Activated T-cell treated with anti-CD3 and anti-CD28 coated beads, Interleukin-2, amount 50 U/mL, for 72 hours (primary cell): ENCODE measurements at regions not wholly inside any gene's neighbourhood (a gene's known extent, or its start where the extent isn't known, plus 50 kb on each side); places are given as distances from the start of the nearest gene placed in this dataset.

Experiments used
- ATAC-seq, 2 donors: fragments of 150-1000 bp; cut with Tn5 transposase; replicated peaks in 1 of 2; 2 replicates each; pipeline ENCODE4 v1.10.0; 2021; ENCODE audit warnings: moderate library complexity in 2 of 2, mild to moderate bottlenecking in 1 of 2
- DNase-seq, 2 donors: peaks; one replicate each; pipeline ENCODE4 v3.0.0; 2021 to 2022; ENCODE audit warnings: mixed read lengths in 1 of 2
- H3K27ac Mint-ChIP-seq: one replicate; pipeline ENCODE4 v1.8.0; 2022; ENCODE audit warnings: mild to moderate bottlenecking, moderate library complexity, mixed read lengths
- H3K27me3 Mint-ChIP-seq: one replicate; pipeline ENCODE4 v1.8.0; 2022; ENCODE audit warnings: low read depth, mixed read lengths
- H3K36me3 Mint-ChIP-seq, 2 donors: one replicate each; pipeline ENCODE4 v1.8.0; 2022; ENCODE audit warnings: mixed read lengths in 2 of 2, mild to moderate bottlenecking in 1 of 2; ENCODE audit not compliant: insufficient read depth in 2 of 2
- H3K4me1 Mint-ChIP-seq: one replicate; pipeline ENCODE4 v1.8.0; 2022; ENCODE audit warnings: low read depth, mixed read lengths
- H3K4me3 Mint-ChIP-seq, 2 donors: one replicate each; pipeline ENCODE4 v1.8.0; 2022; ENCODE audit warnings: mild to moderate bottlenecking in 2 of 2, mixed read lengths in 2 of 2, moderate library complexity in 2 of 2
- H3K9me3 Mint-ChIP-seq, 2 donors: one replicate each; pipeline ENCODE4 v1.8.0; 2022; ENCODE audit warnings: mixed read lengths in 2 of 2

- Mint-ChIP-seq H3K27ac (no peak overlapping the region), H3K4me1 (no peaks in the 10 kb centered on the region), H3K27me3 (no peaks in the 10 kb centered on the region), H3K9me3 (peaks cover 2 to 3% of the 10 kb centered on the region in 2 donors), H3K4me3 (no peak overlapping the region), H3K36me3 (no peaks in the 10 kb centered on the region)
- ATAC-seq (no peak), DNase-seq (no peak)
Observed at GRCh38 chr10:128465697-128466096, 339.5 kb upstream of the MKI67 start.

- DNase-seq = no peak
- no peak overlapping the region for H3K4me3 Mint-ChIP-seq
Observed at GRCh38 chr10:128466831-128467371, 340.7 kb upstream of the MKI67 start.

GRCh38 chr10:128468462-128468861 lies 342.2 kb upstream of the MKI67 start:
- Mint-ChIP-seq H3K4me1 (no peaks in the 10 kb centered on the region), H3K36me3 (no peaks in the 10 kb centered on the region), H3K27ac (no peak overlapping the region), H3K4me3 (no peak overlapping the region), H3K9me3 (peaks cover 2 to 3% of the 10 kb centered on the region in 2 donors), H3K27me3 (no peaks in the 10 kb centered on the region)
- DNase-seq (no peak), ATAC-seq (no peak)

More at GRCh38 chr10:128466831-128467371, 340.7 kb upstream of the MKI67 start:
- no peaks in the 10 kb centered on the region for H3K36me3 Mint-ChIP-seq
- H3K4me1 Mint-ChIP-seq = no peaks in the 10 kb centered on the region
- no peaks in the 10 kb centered on the region for H3K27me3 Mint-ChIP-seq
- H3K9me3 Mint-ChIP-seq = peaks cover 2 to 3% of the 10 kb centered on the region in 2 donors
- no peak for ATAC-seq
- no peak overlapping the region for H3K27ac Mint-ChIP-seq

GRCh38 chr10:128469515-128469914 lies 343.3 kb upstream of the MKI67 start:
- no peak for ATAC-seq
- H3K4me3 Mint-ChIP-seq = no peak overlapping the region
- H3K27me3 Mint-ChIP-seq = no peaks in the 10 kb centered on the region
- H3K4me1 Mint-ChIP-seq = no peaks in the 10 kb centered on the region
- no peak for DNase-seq
- no peaks in the 10 kb centered on the region for H3K36me3 Mint-ChIP-seq
- peaks cover 1% of the 10 kb centered on the region in 2 donors for H3K9me3 Mint-ChIP-seq
- no peak overlapping the region for H3K27ac Mint-ChIP-seq

GRCh38 chr10:128470321-128470965 lies 344.2 kb upstream of the MKI67 start:
- Mint-ChIP-seq H3K4me1 (no peaks in the 10 kb centered on the region), H3K4me3 (no peak overlapping the region), H3K9me3 (no peaks in the 10 kb centered on the region), H3K27ac (no peak overlapping the region), H3K36me3 (no peaks in the 10 kb centered on the region), H3K27me3 (no peaks in the 10 kb centered on the region)
- DNase-seq = no peak
- ATAC-seq = no peak

GRCh38 chr10:128471151-128471550 lies 344.9 kb upstream of the MKI67 start:
- H3K9me3 Mint-ChIP-seq = no peaks in the 10 kb centered on the region
- DNase-seq = no peak
- H3K36me3 Mint-ChIP-seq = no peaks in the 10 kb centered on the region
- no peaks in the 10 kb centered on the region for H3K27me3 Mint-ChIP-seq
- H3K4me3 Mint-ChIP-seq = no peak overlapping the region
- no peaks in the 10 kb centered on the region for H3K4me1 Mint-ChIP-seq
- no peak for ATAC-seq
- no peak overlapping the region for H3K27ac Mint-ChIP-seq

- Mint-ChIP-seq H3K27ac (no peak overlapping the region), H3K9me3 (no peaks in the 10 kb centered on the region), H3K4me3 (no peak overlapping the region), H3K27me3 (no peaks in the 10 kb centered on the region), H3K4me1 (no peaks in the 10 kb centered on the region), H3K36me3 (no peaks in the 10 kb centered on the region)
- ATAC-seq (no peak), DNase-seq (no peak)
Observed at GRCh38 chr10:128472196-128472595, 346.0 kb upstream of the MKI67 start.

GRCh38 chr10:128473396-128473795 lies 347.2 kb upstream of the MKI67 start:
- no peak overlapping the region for H3K4me3 Mint-ChIP-seq
- DNase-seq = no peak
- no peaks in the 10 kb centered on the region for H3K27me3 Mint-ChIP-seq
- no peaks in the 10 kb centered on the region for H3K36me3 Mint-ChIP-seq
- no peaks in the 10 kb centered on the region for H3K9me3 Mint-ChIP-seq
- ATAC-seq = no peak
- H3K4me1 Mint-ChIP-seq = no peaks in the 10 kb centered on the region
- no peak overlapping the region for H3K27ac Mint-ChIP-seq

GRCh38 chr10:128473911-128474310 lies 347.7 kb upstream of the MKI67 start:
- Mint-ChIP-seq H3K4me3 (no peak overlapping the region), H3K36me3 (no peaks in the 10 kb centered on the region), H3K27ac (no peak overlapping the region), H3K9me3 (no peaks in the 10 kb centered on the region), H3K27me3 (no peaks in the 10 kb centered on the region), H3K4me1 (no peaks in the 10 kb centered on the region)
- no peak for DNase-seq
- ATAC-seq = no peak

GRCh38 chr10:128474571-128474970 lies 348.3 kb upstream of the MKI67 start:
- H3K4me1 Mint-ChIP-seq = no peaks in the 10 kb centered on the region
- H3K27me3 Mint-ChIP-seq = no peaks in the 10 kb centered on the region

GRCh38 chr10:128475686-128476367 lies 349.6 kb upstream of the MKI67 start:
- H3K4me3 Mint-ChIP-seq = no peak overlapping the region
- no peak overlapping the region for H3K27ac Mint-ChIP-seq
- no peaks in the 10 kb centered on the region for H3K9me3 Mint-ChIP-seq
- ATAC-seq = no peak
- H3K36me3 Mint-ChIP-seq = no peaks in the 10 kb centered on the region
- no peaks in the 10 kb centered on the region for H3K4me1 Mint-ChIP-seq
- DNase-seq = no peak
- no peaks in the 10 kb centered on the region for H3K27me3 Mint-ChIP-seq

More at GRCh38 chr10:128474571-128474970, 348.3 kb upstream of the MKI67 start:
- Mint-ChIP-seq H3K27ac (no peak overlapping the region), H3K36me3 (no peaks in the 10 kb centered on the region), H3K9me3 (no peaks in the 10 kb centered on the region), H3K4me3 (no peak overlapping the region)
- no peak for DNase-seq
- ATAC-seq = no peak

- H3K4me1 Mint-ChIP-seq = no peaks in the 10 kb centered on the region
- DNase-seq (no peak), ATAC-seq (no peak)
- no peak overlapping the region for H3K4me3 Mint-ChIP-seq
- H3K36me3 Mint-ChIP-seq = no peaks in the 10 kb centered on the region
- H3K9me3 Mint-ChIP-seq = no peaks in the 10 kb centered on the region
- H3K27me3 Mint-ChIP-seq = no peaks in the 10 kb centered on the region
- H3K27ac Mint-ChIP-seq = no peak overlapping the region
Observed at GRCh38 chr10:128476368-128476725, 350.1 kb upstream of the MKI67 start.

GRCh38 chr10:128476845-128477244 lies 350.6 kb upstream of the MKI67 start:
- ATAC-seq (no peak), DNase-seq (no peak)
- Mint-ChIP-seq H3K4me1 (no peaks in the 10 kb centered on the region), H3K9me3 (no peaks in the 10 kb centered on the region), H3K4me3 (no peak overlapping the region), H3K36me3 (no peaks in the 10 kb centered on the region), H3K27ac (no peak overlapping the region), H3K27me3 (no peaks in the 10 kb centered on the region)

- no peaks in the 10 kb centered on the region for H3K4me1 Mint-ChIP-seq
- no peak for ATAC-seq
- H3K9me3 Mint-ChIP-seq = no peaks in the 10 kb centered on the region
- no peaks in the 10 kb centered on the region for H3K27me3 Mint-ChIP-seq
- no peaks in the 10 kb centered on the region for H3K36me3 Mint-ChIP-seq
- DNase-seq = no peak
- no peak overlapping the region for H3K27ac Mint-ChIP-seq
- H3K4me3 Mint-ChIP-seq = no peak overlapping the region
Observed at GRCh38 chr10:128480601-128481000, 354.4 kb upstream of the MKI67 start.
